GM12864 (cell line): ENCODE measurements at regions not wholly inside any gene's neighbourhood (a gene's known extent, or its start where the extent isn't known, plus 50 kb on each side); places are given as distances from the start of the nearest gene placed in this dataset.

Source experiments
- DNase-seq: peaks from one replicate; pipeline ENCODE4 v3.0.0-alpha.2; 2011; ENCODE audit warnings: low read depth
- H3K4me3 ChIP-seq: 2 replicates; pipeline ENCODE4 v1.5.1; 2011; ENCODE audit warnings: mild to moderate bottlenecking, low read depth, low read length, control low read depth
- CTCF ChIP-seq: IDR thresholded peaks from 2 replicates; pipeline ENCODE4 v1.5.1; 2011; ENCODE audit warnings: low read depth, mild to moderate bottlenecking, moderate library complexity, low read length, control low read depth, inconsistent platforms; ENCODE audit errors: missing control alignments

- DNase-seq, result no peak
- TF ChIP-seq CTCF, result no peak
- H3K4me3 ChIP-seq, result no peak overlapping the region
These were observed 299.0 kb upstream of the DDHD1 start for GRCh38 chr14:53452005-53452673.

- TF ChIP-seq CTCF, result no peak
- H3K4me3 ChIP-seq, result no peak overlapping the region
- DNase-seq, result no peak
These were observed 297.7 kb upstream of the DDHD1 start for GRCh38 chr14:53450871-53451270.

- no peak overlapping the region for H3K4me3 ChIP-seq
- TF ChIP-seq CTCF, result no peak
- DNase-seq, result no peak
These were observed 295.6 kb upstream of the DDHD1 start for GRCh38 chr14:53448682-53449081.

- DNase-seq, result no peak
- no peak for TF ChIP-seq CTCF
- H3K4me3 ChIP-seq, result no peak overlapping the region
These were observed 291.7 kb upstream of the DDHD1 start for GRCh38 chr14:53444677-53445312.

- no peak overlapping the region for H3K4me3 ChIP-seq
- DNase-seq, result no peak
- no peak for TF ChIP-seq CTCF
These were observed 288.7 kb upstream of the DDHD1 start for GRCh38 chr14:53441789-53442188.

- no peak for DNase-seq
- H3K4me3 ChIP-seq, result no peak overlapping the region
- TF ChIP-seq CTCF, result no peak
These were observed 284.7 kb upstream of the DDHD1 start for GRCh38 chr14:53437858-53438257.

- no peak overlapping the region for H3K4me3 ChIP-seq
- peak; percentile 5 for DNase-seq
- TF ChIP-seq CTCF, result peak; percentile 77
These were observed 279.3 kb upstream of the DDHD1 start for GRCh38 chr14:53432378-53432802.
